GM23248 (cell line): ENCODE measurements at regions not wholly inside any gene's neighbourhood (a gene's known extent, or its start where the extent isn't known, plus 50 kb on each side); places are given as distances from the start of the nearest gene placed in this dataset.

Experiments used
- DNase-seq: peaks from one replicate; pipeline ENCODE4 v3.0.0-alpha.2; 2015
- H2AFZ ChIP-seq: fragments of 200-600 bp; sonication (generic); 2 replicates; pipeline ENCODE4 v1.6.1; 2016; ENCODE audit warnings: antibody characterized with exemption
- H3F3A ChIP-seq: fragments of 200-600 bp; sonication (generic); 2 replicates; pipeline ENCODE4 v1.6.1; 2016; ENCODE audit warnings: mild to moderate bottlenecking, antibody characterized with exemption, mixed run types; ENCODE audit not compliant: insufficient read depth
- H3K27ac ChIP-seq: fragments of 200-600 bp; sonication (generic); 2 replicates; pipeline ENCODE4 v1.5.1; 2016; ENCODE audit warnings: mild to moderate bottlenecking
- H3K27me3 ChIP-seq: fragments of 200-600 bp; sonication (generic); replicated peaks from 2 replicates; pipeline ENCODE4 v1.6.1; 2016; ENCODE audit warnings: mild to moderate bottlenecking; ENCODE audit not compliant: insufficient read depth
- H3K36me3 ChIP-seq: fragments of 200-600 bp; sonication (generic); 2 replicates; pipeline ENCODE4 v1.6.1; 2016; ENCODE audit warnings: low read depth, mild to moderate bottlenecking
- H3K4me1 ChIP-seq: fragments of 200-600 bp; sonication (generic); 2 replicates; pipeline ENCODE4 v1.6.1; 2016; ENCODE audit warnings: mild to moderate bottlenecking; ENCODE audit not compliant: insufficient read depth
- H3K4me2 ChIP-seq: fragments of 200-600 bp; sonication (generic); one replicate; pipeline ENCODE4 v1.6.1; 2016; ENCODE audit warnings: mild to moderate bottlenecking; ENCODE audit not compliant: unreplicated experiment
- H3K4me3 ChIP-seq: fragments of 200-600 bp; sonication (generic); 2 replicates; pipeline ENCODE4 v1.5.1; 2016; ENCODE audit warnings: mild to moderate bottlenecking
- H3K79me2 ChIP-seq: fragments of 200-600 bp; sonication (generic); 2 replicates; pipeline ENCODE4 v1.6.1; 2016; ENCODE audit warnings: mild to moderate bottlenecking; ENCODE audit not compliant: insufficient read depth
- H3K9ac ChIP-seq: fragments of 200-600 bp; sonication (generic); 2 replicates; pipeline ENCODE4 v1.6.1; 2016; ENCODE audit warnings: mild to moderate bottlenecking
- H3K9me2 ChIP-seq: fragments of 200-600 bp; sonication (generic); 2 replicates; pipeline ENCODE4 v1.6.1; 2016; ENCODE audit warnings: mixed run types, mild to moderate bottlenecking, moderate library complexity; ENCODE audit not compliant: insufficient read depth
- H3K9me3 ChIP-seq: fragments of 200-600 bp; sonication (generic); one replicate; pipeline ENCODE4 v1.6.1; 2017; ENCODE audit warnings: low read depth
- H4K20me1 ChIP-seq: fragments of 200-600 bp; sonication (generic); 2 replicates; pipeline ENCODE4 v1.6.0; 2016; ENCODE audit not compliant: insufficient read depth
- EZH2 ChIP-seq: fragments of 200-600 bp; sonication (generic); IDR thresholded peaks from 2 replicates; pipeline ENCODE4 v1.6.1; 2018; ENCODE audit warnings: antibody characterized with exemption, mild to moderate bottlenecking; ENCODE audit not compliant: insufficient read depth, poor library complexity, severe bottlenecking
- EZH2phosphoT487 ChIP-seq: fragments of 200-600 bp; sonication (generic); IDR thresholded peaks from 2 replicates; pipeline ENCODE4 v1.6.1; 2018; ENCODE audit warnings: antibody characterized with exemption, moderate library complexity, mild to moderate bottlenecking, low read depth; ENCODE audit not compliant: insufficient read depth
- WGBS, 2 experiments: methylation state at CpG; one replicate each; pipeline ENCODE4 v1.1.6; 2015 to 2017; ENCODE audit warnings: low lambda C conversion rate in 2 of 2, low coverage in 1 of 2; ENCODE audit errors: missing lambda C conversion rate in 2 of 2; 5-methylcytosine and 5-hydroxymethylcytosine counted together
- in situ Hi-C: fragments of 300-500 bp; cut with MboI; formaldehyde crosslinking; loops from 2 replicates; pipeline ENCODE4 v1.15.0; 2020

GRCh38 chr2:171217330-171217729 is 56.6 kb upstream of the TLK1 start:
- Histone ChIP-seq H3K36me3 (no peaks in the 10 kb centered on the region), H4K20me1 (no peaks in the 10 kb centered on the region), H3K9ac (no peak overlapping the region), H3F3A (no peaks in the 10 kb centered on the region), H2AFZ (no peak overlapping the region), H3K4me1 (no peaks in the 10 kb centered on the region), H3K9me3 (no peaks in the 10 kb centered on the region), H3K27me3 (no peaks in the 10 kb centered on the region), H3K79me2 (no peaks in the 10 kb centered on the region), H3K27ac (no peak overlapping the region), H3K4me3 (no peak overlapping the region), H3K4me2 (no peak overlapping the region), H3K9me2 (no peaks in the 10 kb centered on the region)
- in situ Hi-C loops: no loop called here
- WGBS, 2 experiments: 22 to 29% methylated on average over 2 of the region's 2 CpGs
- no peak for DNase-seq
- no peak for TF ChIP-seq EZH2phosphoT487
- no peak for TF ChIP-seq EZH2

GRCh38 chr2:171216631-171217030 is 55.9 kb upstream of the TLK1 start:
- in situ Hi-C loops: no loop called here
- no peak for DNase-seq
- no peak for TF ChIP-seq EZH2phosphoT487
- no peak for TF ChIP-seq EZH2
- Histone ChIP-seq H3K36me3 (no peaks in the 10 kb centered on the region), H3K9ac (no peak overlapping the region), H3K4me2 (no peak overlapping the region), H3F3A (no peaks in the 10 kb centered on the region), H3K27ac (no peak overlapping the region), H2AFZ (no peak overlapping the region), H3K9me3 (no peaks in the 10 kb centered on the region), H3K79me2 (no peaks in the 10 kb centered on the region), H3K27me3 (no peaks in the 10 kb centered on the region), H3K4me3 (no peak overlapping the region), H3K4me1 (no peaks in the 10 kb centered on the region), H4K20me1 (no peaks in the 10 kb centered on the region), H3K9me2 (no peaks in the 10 kb centered on the region)
- 70 to 74% methylated on average over 5 of the region's 5 CpGs for WGBS, 2 experiments

- in situ Hi-C loops: no loop called here
- no peak for DNase-seq
Measured at GRCh38 chr2:171214093-171214492, 53.4 kb upstream of the TLK1 start.

GRCh38 chr2:171210864-171211431 is 50.3 kb upstream of the TLK1 start:
- H3K9me2 ChIP-seq: no peaks in the 10 kb centered on the region
- DNase-seq: no peak
- no peak overlapping the region for H3K27ac ChIP-seq
- in situ Hi-C loops: no loop called here
- no peaks in the 10 kb centered on the region for H3K36me3 ChIP-seq
- H3K4me3 ChIP-seq: no peak overlapping the region
- no peaks in the 10 kb centered on the region for H3K9me3 ChIP-seq
- H3K79me2 ChIP-seq: no peaks in the 10 kb centered on the region
- no peaks in the 10 kb centered on the region for H3F3A ChIP-seq
- no peaks in the 10 kb centered on the region for H3K27me3 ChIP-seq
- no peak overlapping the region for H2AFZ ChIP-seq
- 83 to 87% methylated on average over 8 of the region's 8 CpGs for WGBS, 2 experiments
- TF ChIP-seq EZH2: no peak
- no peak for TF ChIP-seq EZH2phosphoT487
- H3K4me1 ChIP-seq: no peaks in the 10 kb centered on the region
- no peak overlapping the region for H3K4me2 ChIP-seq
- H4K20me1 ChIP-seq: no peaks in the 10 kb centered on the region
- no peak overlapping the region for H3K9ac ChIP-seq

More at GRCh38 chr2:171214093-171214492, 53.4 kb upstream of the TLK1 start:
- Histone ChIP-seq H3K9me3 (no peaks in the 10 kb centered on the region), H3K79me2 (no peaks in the 10 kb centered on the region), H4K20me1 (no peaks in the 10 kb centered on the region), H2AFZ (no peak overlapping the region), H3K36me3 (no peaks in the 10 kb centered on the region), H3K9me2 (no peaks in the 10 kb centered on the region), H3K27me3 (no peaks in the 10 kb centered on the region), H3K27ac (no peak overlapping the region), H3K9ac (no peak overlapping the region), H3K4me1 (no peaks in the 10 kb centered on the region), H3F3A (no peaks in the 10 kb centered on the region), H3K4me2 (no peak overlapping the region), H3K4me3 (no peak overlapping the region)
- 89 to 90% methylated on average over 5 of the region's 5 CpGs for WGBS, 2 experiments
- no peak for TF ChIP-seq EZH2phosphoT487
- TF ChIP-seq EZH2: no peak
